Ureter (tissue), 1 donor: ENCODE measurements at regions not wholly inside any gene's neighbourhood (a gene's known extent, or its start where the extent isn't known, plus 50 kb on each side); places are given as distances from the start of the nearest gene placed in this dataset.
"Not testable (repeated sequence)": the region's sequence is repeated elsewhere in the genome, so short reads cannot be mapped to it uniquely, and the experiment has no call there.

ENCODE experiments used
- DNase-seq: peaks from one replicate; pipeline ENCODE4 v3.0.0-alpha.2; 2020; ENCODE audit warnings: low spot score
- donor health status: DM: yes; HTN: yes; CAD: no.

- no peak for DNase-seq
Observed at GRCh38 chr18:33854827-33855139, 276.8 kb downstream of the ASXL3 start.

- DNase-seq: no peak
Observed at GRCh38 chr18:33854086-33854826, 276.2 kb downstream of the ASXL3 start.

GRCh38 chr18:33853187-33853586 is 275.2 kb downstream of the ASXL3 start:
- DNase-seq: no peak

- no peak for DNase-seq
Observed at GRCh38 chr18:33851546-33852078, 273.6 kb downstream of the ASXL3 start.

- no peak for DNase-seq
Observed at GRCh38 chr18:33849731-33850130, 271.7 kb downstream of the ASXL3 start.

GRCh38 chr18:33844232-33844631 is 266.2 kb downstream of the ASXL3 start:
- DNase-seq: no peak

GRCh38 chr18:33841221-33841967 is 263.4 kb downstream of the ASXL3 start:
- DNase-seq: no peak

- DNase-seq: no peak
Observed at GRCh38 chr18:33840212-33840593, 262.2 kb downstream of the ASXL3 start.

GRCh38 chr18:33839452-33840211 is 261.6 kb downstream of the ASXL3 start:
- no peak for DNase-seq

GRCh38 chr18:33838054-33838453 is 260.0 kb downstream of the ASXL3 start:
- DNase-seq: no peak

- DNase-seq: no peak
Observed at GRCh38 chr18:33837191-33837590, 259.2 kb downstream of the ASXL3 start.

- no peak for DNase-seq
Observed at GRCh38 chr18:33836564-33836963, 258.5 kb downstream of the ASXL3 start.

GRCh38 chr18:33835419-33835818 is 257.4 kb downstream of the ASXL3 start:
- no peak for DNase-seq

GRCh38 chr18:33833842-33834241 is 255.8 kb downstream of the ASXL3 start:
- no peak for DNase-seq

GRCh38 chr18:33831424-33831823 is 253.4 kb downstream of the ASXL3 start:
- DNase-seq: no peak

GRCh38 chr18:33830213-33830612 is 252.2 kb downstream of the ASXL3 start:
- no peak for DNase-seq

GRCh38 chr18:33828949-33829348 is 250.9 kb downstream of the ASXL3 start:
- no peak for DNase-seq

- DNase-seq: no peak
Observed at GRCh38 chr18:33826151-33826550, 248.1 kb downstream of the ASXL3 start.

- no peak for DNase-seq
Observed at GRCh38 chr18:33821503-33821902, 243.5 kb downstream of the ASXL3 start.

- no peak for DNase-seq
Observed at GRCh38 chr18:33820517-33821371, 242.7 kb downstream of the ASXL3 start.

GRCh38 chr18:33819692-33820343 is 241.8 kb downstream of the ASXL3 start:
- not testable (repeated sequence) for DNase-seq
